ENCODE measurements at regions not wholly inside any gene's neighbourhood (a gene's known extent, or its start where the extent isn't known, plus 50 kb on each side); places are given as distances from the start of the nearest gene placed in this dataset.

DNA sequence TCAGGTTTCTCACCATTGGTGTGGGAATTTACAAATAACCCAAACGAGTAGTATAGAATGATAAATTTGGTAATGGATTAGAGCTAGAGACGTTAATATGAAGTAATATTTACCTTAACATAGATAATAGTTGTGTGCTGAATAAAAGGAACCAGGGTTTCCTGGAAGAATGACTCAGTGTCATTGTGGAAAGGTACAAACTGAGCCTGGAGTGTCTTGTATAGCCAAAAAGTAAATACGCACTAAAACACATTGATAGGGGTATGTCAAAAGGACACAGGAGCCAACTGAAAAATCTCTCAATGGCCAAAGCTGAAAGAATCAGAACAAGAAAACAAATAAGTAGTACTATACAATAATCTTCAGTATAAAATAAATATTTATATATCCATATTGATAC is 363.5 kb downstream of the SLCO4C1 start:
- no peak for DNase-seq (ENCODE audit: low spot score)

- DNase-seq (ENCODE audit: low spot score), result no peak
These were observed 366.5 kb downstream of the SLCO4C1 start for GRCh38 chr5:101929628-101930027.

DNA sequence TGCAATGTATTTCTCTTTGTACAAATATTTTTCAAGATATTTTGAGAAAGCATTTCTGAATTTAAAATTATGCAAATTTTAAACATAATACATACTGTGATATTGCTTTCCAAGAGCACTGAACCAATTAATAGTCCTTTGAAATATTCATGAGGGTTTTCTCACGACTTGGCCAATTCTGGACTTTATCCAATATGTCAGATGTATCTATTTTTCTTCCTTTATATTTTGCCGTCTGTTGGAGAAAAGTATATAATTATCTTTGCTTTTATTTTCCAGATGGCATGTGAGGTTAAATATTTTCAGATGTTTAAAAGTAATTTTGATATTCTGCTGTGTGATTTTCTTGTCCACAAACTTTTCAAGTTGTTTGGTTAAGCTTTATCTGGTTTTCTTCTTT is 378.9 kb downstream of the SLCO4C1 start:
- no peak for DNase-seq (ENCODE audit: low spot score)

- no peak for DNase-seq (ENCODE audit: low spot score)
These were observed 380.5 kb downstream of the SLCO4C1 start for GRCh38 chr5:101915554-101915953.

DNA sequence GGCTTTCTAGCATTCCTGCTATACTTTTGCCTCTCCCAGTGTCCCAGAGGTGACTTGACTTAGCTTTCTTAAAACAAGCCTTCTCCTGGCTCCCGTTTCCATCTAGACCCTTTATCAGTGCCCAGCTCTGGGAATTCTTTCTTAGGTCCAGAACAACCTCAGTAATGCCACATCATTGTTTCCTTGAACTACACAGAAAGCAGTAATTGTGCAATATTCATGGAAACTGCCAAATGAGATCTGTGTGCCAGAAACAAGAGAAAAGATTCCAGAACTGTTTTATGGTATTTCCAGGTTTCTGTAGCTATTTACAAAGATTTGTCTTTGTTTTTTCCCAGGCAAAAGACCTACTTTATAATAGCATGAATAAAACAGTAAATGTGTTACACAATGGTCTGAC is 391.3 kb downstream of the SLCO4C1 start:
- no peak for DNase-seq (ENCODE audit: low spot score)

GRCh38 chr5:101897914-101898313 is 398.2 kb downstream of the SLCO4C1 start:
- DNase-seq (ENCODE audit: low spot score), result no peak

DNA sequence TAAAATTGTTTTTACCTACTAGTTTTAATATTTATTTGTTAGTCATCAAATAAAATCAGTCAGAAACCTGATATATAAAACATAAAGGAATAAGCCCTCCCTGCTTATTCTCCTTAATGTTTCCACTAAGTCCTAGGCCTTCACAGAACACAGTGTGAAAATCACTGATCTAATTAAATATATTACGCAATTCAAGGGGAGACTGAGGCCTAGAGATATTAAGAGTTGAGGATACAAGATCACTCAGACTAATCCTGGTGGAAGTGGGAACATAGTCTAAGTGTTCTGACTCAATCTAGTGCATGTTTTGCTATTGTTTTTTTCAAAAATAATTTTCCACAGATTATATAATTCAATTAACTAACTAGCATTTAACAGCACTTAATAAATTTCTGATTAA is 401.1 kb downstream of the SLCO4C1 start:
- no peak for DNase-seq (ENCODE audit: low spot score)

DNA sequence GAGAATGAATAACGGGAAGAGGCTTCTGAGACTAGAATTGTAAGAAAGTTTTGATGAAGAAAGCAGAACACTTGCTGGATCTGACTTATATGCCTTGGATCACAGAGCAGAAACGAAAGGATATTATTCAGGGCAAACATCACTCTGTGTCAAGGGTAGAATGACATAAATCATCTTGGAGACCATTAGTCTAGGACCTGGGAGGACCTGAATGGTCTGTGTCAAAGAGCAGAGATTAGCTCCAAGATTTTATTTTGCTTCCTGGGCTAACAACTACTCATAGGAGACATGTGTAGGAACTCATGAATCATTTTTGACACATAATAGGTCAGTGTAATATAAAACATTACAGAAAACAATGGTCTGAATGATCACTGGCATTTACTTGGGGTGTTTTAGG is 417.9 kb downstream of the SLCO4C1 start:
- DNase-seq (ENCODE audit: low spot score), result no peak

- DNase-seq (ENCODE audit: low spot score), result no peak
These were observed 418.6 kb downstream of the SLCO4C1 start for GRCh38 chr5:101877451-101877850.

DNA sequence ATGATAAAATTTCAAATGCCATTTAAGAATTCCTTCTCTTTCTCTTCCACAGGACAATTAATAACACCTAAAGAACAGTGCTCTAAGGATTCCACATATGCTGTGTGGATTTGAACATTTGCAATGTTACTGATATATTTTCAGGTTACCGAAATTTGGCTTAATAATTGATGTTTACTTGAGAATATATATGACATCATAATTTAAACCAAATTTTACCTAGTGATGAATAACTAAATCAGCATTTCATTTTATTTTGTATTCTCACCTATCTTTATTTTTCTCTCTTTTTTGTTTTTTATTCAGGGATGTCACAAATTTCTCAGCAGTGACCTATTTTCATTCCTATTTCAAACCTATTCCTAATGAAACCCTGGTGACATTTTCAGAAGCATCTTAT is 429.6 kb downstream of the SLCO4C1 start:
- DNase-seq (ENCODE audit: low spot score), result no peak

- DNase-seq (ENCODE audit: low spot score), result no peak
These were observed 435.5 kb downstream of the SLCO4C1 start for GRCh38 chr5:101860563-101860962.

DNA sequence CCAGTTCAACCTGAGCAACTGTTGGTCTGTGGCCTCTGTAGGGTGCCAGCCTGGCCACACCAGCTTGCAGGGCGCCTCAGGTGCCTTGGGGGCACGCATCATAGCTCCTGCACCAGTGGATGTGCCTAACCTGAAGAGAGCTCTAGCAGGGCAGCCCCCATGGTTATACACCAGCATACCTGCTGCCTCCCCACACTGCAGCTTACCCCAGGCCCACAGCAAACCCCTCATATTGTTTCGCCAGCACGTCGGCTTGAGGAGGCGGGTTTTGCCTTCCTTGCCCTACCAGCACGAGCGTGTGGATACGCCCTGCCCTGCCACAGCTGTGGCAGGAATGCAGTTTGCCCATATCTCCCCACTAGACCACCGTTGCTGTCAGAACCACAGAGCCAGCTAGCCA is 435.9 kb downstream of the SLCO4C1 start:
- no peak for DNase-seq (ENCODE audit: low spot score)

DNA sequence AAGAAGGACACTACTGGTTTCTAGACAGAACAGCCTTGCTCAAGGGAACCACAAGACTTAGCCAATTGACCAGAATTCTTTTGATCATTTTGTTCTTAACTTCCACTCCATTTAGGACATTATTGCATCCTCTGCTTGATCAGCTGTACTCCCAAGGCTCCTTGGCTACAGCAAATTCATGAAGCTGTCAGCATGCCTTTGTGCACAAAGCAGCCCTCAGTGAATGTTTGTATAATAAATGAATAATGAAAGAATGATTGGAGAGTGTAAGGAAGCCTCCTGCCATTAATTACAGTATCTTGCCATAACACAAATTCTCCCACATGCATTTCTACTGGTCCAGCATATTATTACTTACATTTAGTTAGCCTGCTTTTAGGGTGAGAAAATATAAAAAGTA is 449.6 kb downstream of the SLCO4C1 start:
- DNase-seq (ENCODE audit: low spot score), result no peak

DNA sequence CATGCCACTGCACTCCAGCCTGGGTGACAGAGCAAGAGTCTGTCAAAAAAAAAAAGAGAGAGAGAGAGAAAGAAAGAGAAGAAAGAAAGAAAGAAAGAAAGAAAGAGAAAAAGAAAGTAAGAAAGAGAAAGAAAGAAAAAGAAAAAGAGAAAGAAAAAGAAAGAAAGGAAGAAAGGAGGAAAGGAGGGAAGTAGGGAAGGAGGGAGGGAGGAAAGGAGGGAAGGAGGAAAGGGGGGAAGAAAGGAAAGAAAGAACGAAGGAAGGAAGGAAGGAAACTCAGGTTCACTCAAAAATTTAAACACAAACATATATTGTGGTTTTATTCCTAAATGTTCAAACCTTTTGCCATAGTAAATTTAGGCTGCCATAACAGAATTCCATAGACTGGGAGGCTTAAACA is 453.0 kb downstream of the SLCO4C1 start:
- no peak for DNase-seq (ENCODE audit: low spot score)

GRCh38 chr5:101838435-101838834 is 457.6 kb downstream of the SLCO4C1 start:
- no peak for DNase-seq (ENCODE audit: low spot score)

DNA sequence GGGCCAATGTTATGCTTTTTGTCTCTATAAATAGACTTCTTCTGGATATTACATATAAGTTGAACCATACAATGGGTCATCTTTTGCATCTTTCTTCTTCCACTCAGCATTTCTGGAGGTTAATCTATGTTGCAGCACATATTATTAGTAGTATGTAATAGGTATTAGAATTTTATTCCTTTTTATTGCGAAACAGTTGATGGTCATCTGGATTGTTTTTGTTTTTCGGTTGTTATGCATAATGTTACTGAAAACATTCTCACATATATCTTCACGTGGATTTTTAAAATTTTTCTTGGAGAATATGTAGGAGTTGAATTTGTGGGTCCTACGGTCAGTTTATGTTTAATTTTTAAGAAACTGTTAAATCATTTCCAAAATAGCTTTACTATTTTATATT is 466.8 kb downstream of the SLCO4C1 start:
- DNase-seq (ENCODE audit: low spot score), result no peak

- DNase-seq (ENCODE audit: low spot score), result no peak
These were observed 484.6 kb downstream of the SLCO4C1 start for GRCh38 chr5:101811466-101811865.

DNA sequence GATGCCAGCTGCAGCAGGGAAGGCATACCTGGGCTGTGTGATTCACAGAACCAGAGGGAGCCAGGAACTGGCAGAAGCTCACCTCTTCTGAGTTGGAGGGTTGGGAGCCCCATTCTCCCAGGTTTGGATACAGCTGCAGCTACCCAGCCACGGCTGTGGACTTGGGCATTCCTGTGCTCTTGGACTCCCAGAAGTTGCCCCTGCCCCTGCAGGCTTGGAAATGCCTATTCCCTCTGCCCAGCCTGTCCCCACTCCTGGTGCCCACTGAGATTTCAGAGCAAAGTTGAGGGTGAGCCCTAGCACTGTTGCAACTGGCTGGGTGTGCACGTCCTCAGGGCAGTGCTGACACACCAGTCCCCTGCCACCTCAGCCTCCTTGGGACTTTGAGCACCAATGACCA is 489.7 kb downstream of the SLCO4C1 start:
- no peak for DNase-seq (ENCODE audit: low spot score)

DNA sequence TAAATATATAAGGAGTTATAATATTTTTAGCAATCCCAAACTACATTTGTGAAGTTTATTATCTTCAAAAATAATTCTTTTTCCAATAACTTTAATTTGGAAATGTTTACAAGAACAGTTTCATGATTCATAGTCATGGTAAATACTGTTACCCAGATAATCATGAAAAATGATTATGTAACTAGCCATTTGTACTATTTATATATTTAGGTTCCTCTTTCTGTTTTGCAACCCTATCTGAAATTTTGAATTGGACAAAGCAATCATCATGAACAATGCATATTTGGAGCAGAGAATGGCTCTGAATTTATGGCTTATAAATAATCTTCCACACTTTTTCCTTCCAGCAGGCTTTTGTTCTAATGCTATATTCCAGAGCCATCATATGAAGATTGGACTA is 499.7 kb downstream of the SLCO4C1 start:
- DNase-seq (ENCODE audit: low spot score), result no peak

- no peak for DNase-seq (ENCODE audit: low spot score)
These were observed 507.3 kb downstream of the SLCO4C1 start for GRCh38 chr5:101788797-101789196.

DNA sequence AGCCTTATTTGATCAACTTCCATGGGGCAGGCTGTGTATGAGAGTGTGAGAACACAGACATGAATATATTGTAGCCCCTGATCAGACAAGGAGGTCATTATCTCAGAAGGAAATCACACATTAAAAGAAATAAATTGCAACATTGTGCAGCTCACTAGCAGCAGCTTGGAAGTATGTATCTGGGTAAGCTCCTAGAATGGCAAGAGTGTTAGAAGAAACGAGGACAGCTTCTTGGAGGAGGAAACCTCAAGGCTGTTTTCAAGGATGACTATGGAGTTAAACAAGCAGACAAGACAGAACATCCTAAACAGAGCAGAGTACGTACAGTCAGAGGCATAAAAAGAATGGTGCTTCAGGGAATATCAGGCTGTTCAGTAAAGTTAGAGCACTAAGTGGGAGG is 511.0 kb downstream of the SLCO4C1 start:
- no peak for DNase-seq (ENCODE audit: low spot score)

GRCh38 chr5:101783241-101784013 is 512.7 kb downstream of the SLCO4C1 start:
- no peak for DNase-seq (ENCODE audit: low spot score)

- DNase-seq (ENCODE audit: low spot score), result no peak
These were observed 513.6 kb downstream of the SLCO4C1 start for GRCh38 chr5:101782352-101783103.

- no peak for DNase-seq (ENCODE audit: low spot score)
These were observed 545.0 kb downstream of the SLCO4C1 start for GRCh38 chr5:101751105-101751504.

All from COLO829 (cell line).